ENCODE measurements at regions not wholly inside any gene's neighbourhood (a gene's known extent, or its start where the extent isn't known, plus 50 kb on each side); places are given as distances from the start of the nearest gene placed in this dataset.

GRCh38 chr6:138572167-138572875 lies 73.0 kb upstream of the NHSL1 start (continued):
- TF ChIP-seq ZNF574 (CRISPR knock-in tag; IDR thresholded peaks at IDR 0.05), result peak; percentile 65; the same call in 1 of the 2 replicates
- TF ChIP-seq SUZ12 (IDR thresholded peaks at IDR 0.05; ENCODE audit: low read depth, low read length), result no peak
- TF ChIP-seq ARNTL (CRISPR knock-in tag; IDR thresholded peaks at IDR 0.05), result no peak; the same call in 1 of the 2 replicates
- no peak for TF ChIP-seq ZUFSP (CRISPR knock-in tag; IDR thresholded peaks at IDR 0.05; ENCODE audit: borderline replicate concordance)
- no peak for TF ChIP-seq ZNF547 (CRISPR knock-in tag; IDR thresholded peaks at IDR 0.05)
- no peak for TF ChIP-seq ZNF724P (CRISPR knock-in tag; IDR thresholded peaks at IDR 0.05; ENCODE audit: borderline replicate concordance)
- peak; percentile 37 for TF ChIP-seq NFIC (IDR thresholded peaks at IDR 0.05; ENCODE audit: low read length)
- TF ChIP-seq TBX2 (CRISPR knock-in tag; IDR thresholded peaks at IDR 0.05; ENCODE audit: borderline replicate concordance), result peak; percentile 89
- TF ChIP-seq ELF1 (CRISPR knock-in tag; IDR thresholded peaks at IDR 0.05), result peak; percentile 61
- TF ChIP-seq ZNF354B (CRISPR knock-in tag; IDR thresholded peaks at IDR 0.05), result no peak
- TF ChIP-seq ZNF800 (CRISPR knock-in tag; IDR thresholded peaks at IDR 0.05), result peak; percentile 70
- TF ChIP-seq ZNF275 (CRISPR knock-in tag; IDR thresholded peaks at IDR 0.05; ENCODE audit: borderline replicate concordance), result 0 out of 2 replicates have a peak, but pooled peaks have one; percentile 56
- no peak for TF ChIP-seq RAD51 (IDR thresholded peaks at IDR 0.05; ENCODE audit: borderline replicate concordance)
- TF ChIP-seq ZBTB3 (CRISPR knock-in tag; IDR thresholded peaks at IDR 0.05; ENCODE audit: borderline replicate concordance, low read depth), result peak; percentile 24; the same call in 1 of the 2 replicates
- TF ChIP-seq ZMYM3 (CRISPR knock-in tag; IDR thresholded peaks at IDR 0.05), result peak; percentile 36; the same call in 1 of the 2 replicates
- TF ChIP-seq FOXJ3 (CRISPR knock-in tag; IDR thresholded peaks at IDR 0.05; ENCODE audit: borderline replicate concordance), result peak; percentile 67
- TF ChIP-seq ZFAT (CRISPR knock-in tag; conservative IDR thresholded peaks at IDR 0.05), result no peak
- TF ChIP-seq ZNF331 (CRISPR knock-in tag; IDR thresholded peaks at IDR 0.05), result peak; percentile 95
- TF ChIP-seq XBP1 (CRISPR knock-in tag; IDR thresholded peaks at IDR 0.05), result 0 out of 2 replicates have a peak, but pooled peaks have one; percentile 30
- TF ChIP-seq AGO2 (optimal IDR thresholded peaks at IDR 0.05; ENCODE audit: low read depth, low read length), result no peak
- TF ChIP-seq ZNF572 (CRISPR knock-in tag; IDR thresholded peaks at IDR 0.05), result peak; percentile 52; the same call in 1 of the 2 replicates
- TF ChIP-seq ZNF264 (CRISPR knock-in tag; IDR thresholded peaks at IDR 0.05), result peak; percentile 75
- peak; percentile 66 for TF ChIP-seq CBX1 (IDR thresholded peaks at IDR 0.05; ENCODE audit: low read depth)
- TF ChIP-seq KLF15 (CRISPR knock-in tag; IDR thresholded peaks at IDR 0.05; ENCODE audit: borderline replicate concordance), result peak; percentile 80; the same call in 1 of the 2 replicates
